Mammary epithelial cell (primary cell): ENCODE measurements at regions not wholly inside any gene's neighbourhood (a gene's known extent, or its start where the extent isn't known, plus 50 kb on each side); places are given as distances from the start of the nearest gene placed in this dataset.

Experiments used
- EZH2 ChIP-seq: IDR thresholded peaks from 2 replicates; pipeline ENCODE4 v1.6.1; 2012; ENCODE audit warnings: low read length, inconsistent platforms, borderline replicate concordance
- TF ChIP-seq, protein P1 (sequence below), 2 donors: IDR thresholded peaks in 1 of 2; conservative IDR thresholded peaks in 1 of 2; 2 replicates each; pipeline ENCODE4 v1.5.1; 2011 to 2012; ENCODE audit warnings: inconsistent platforms in 2 of 2, low read length in 2 of 2, mild to moderate bottlenecking in 2 of 2, control low read depth in 1 of 2, low read depth in 1 of 2; ENCODE audit not compliant: insufficient read depth in 1 of 2; ENCODE audit errors: extremely low read depth in 1 of 2

DNA sequence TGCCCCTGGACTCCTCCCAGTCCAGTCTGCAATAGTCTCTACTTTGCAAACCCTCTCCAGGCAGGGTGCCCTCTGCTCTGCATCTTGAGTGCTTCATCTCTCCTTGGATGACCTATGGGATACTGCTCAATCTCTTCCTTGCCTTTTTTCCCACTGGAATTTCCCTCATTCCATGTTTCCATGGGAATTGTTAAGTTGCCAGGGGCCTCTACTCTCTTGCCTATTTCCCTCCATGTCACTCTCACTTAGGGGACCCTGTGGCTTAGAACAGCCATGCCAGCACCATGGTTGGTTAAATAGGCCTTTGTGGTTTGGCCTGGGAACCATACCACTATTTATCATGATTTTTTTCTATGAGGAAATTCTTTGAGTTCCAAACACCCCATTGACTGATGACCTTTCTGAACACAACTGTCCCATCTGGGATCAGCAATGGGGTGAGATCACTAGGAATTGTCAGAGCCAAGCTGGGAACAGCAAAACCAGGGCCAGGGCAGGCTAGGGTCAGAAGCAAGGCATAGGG lies 91.4 kb upstream of the RBMS1 start:
- TF ChIP-seq, protein P1, sequence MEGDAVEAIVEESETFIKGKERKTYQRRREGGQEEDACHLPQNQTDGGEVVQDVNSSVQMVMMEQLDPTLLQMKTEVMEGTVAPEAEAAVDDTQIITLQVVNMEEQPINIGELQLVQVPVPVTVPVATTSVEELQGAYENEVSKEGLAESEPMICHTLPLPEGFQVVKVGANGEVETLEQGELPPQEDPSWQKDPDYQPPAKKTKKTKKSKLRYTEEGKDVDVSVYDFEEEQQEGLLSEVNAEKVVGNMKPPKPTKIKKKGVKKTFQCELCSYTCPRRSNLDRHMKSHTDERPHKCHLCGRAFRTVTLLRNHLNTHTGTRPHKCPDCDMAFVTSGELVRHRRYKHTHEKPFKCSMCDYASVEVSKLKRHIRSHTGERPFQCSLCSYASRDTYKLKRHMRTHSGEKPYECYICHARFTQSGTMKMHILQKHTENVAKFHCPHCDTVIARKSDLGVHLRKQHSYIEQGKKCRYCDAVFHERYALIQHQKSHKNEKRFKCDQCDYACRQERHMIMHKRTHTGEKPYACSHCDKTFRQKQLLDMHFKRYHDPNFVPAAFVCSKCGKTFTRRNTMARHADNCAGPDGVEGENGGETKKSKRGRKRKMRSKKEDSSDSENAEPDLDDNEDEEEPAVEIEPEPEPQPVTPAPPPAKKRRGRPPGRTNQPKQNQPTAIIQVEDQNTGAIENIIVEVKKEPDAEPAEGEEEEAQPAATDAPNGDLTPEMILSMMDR (conservative IDR thresholded peaks at IDR 0.05 in 1 of 2, IDR thresholded peaks at IDR 0.05 in 1 of 2; ENCODE audit: extremely low read depth in 1 of 2, insufficient read depth in 1 of 2, low read depth in 1 of 2, low read length in 2 of 2), result no peak
- TF ChIP-seq EZH2, result no peak
